ENCODE measurements at regions not wholly inside any gene's neighbourhood (a gene's known extent, or its start where the extent isn't known, plus 50 kb on each side); places are given as distances from the start of the nearest gene placed in this dataset.

DNA sequence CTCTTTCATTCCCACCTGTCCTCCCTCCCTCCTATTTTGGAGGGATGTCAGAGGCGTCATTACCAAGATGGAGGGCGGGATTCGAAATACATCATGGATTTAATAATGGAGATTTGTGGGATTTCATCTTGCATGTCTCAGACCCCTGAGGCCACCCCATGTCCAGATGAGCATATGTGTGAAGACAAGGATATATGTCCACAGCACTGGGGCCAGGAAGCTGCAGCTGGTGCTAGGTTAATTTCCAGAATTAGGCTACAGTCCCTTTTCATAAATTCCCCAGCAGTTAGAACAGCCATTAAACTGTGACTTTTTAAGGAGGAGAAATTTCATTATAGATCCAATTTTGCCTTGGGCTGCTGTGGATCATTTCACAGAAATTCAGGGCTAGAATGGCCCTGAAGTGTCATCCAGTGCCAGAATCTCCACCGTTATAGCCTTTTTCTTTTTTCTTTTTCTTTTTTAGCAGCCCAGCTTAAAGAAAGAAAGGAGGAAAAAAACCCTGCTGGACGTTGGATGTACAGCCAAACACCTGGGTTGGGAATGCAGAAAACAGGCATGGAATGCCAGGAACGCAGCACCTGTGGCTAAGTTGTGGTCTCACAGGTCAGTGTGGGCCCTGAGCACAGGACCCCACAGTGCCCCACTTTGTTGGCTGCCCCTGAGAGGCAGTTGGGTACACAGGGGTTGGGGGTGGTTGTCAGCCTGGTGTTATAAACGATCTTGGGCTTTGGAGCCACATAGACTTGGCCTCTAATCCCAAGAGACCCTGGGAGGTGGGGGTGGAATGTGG lies 50.2 kb upstream of the CXCL14 start:
- no peak for DNase-seq

All from renal pelvis (tissue), 1 donor.